HepG2 (cell line): ENCODE measurements at regions not wholly inside any gene's neighbourhood (a gene's known extent, or its start where the extent isn't known, plus 50 kb on each side); places are given as distances from the start of the nearest gene placed in this dataset.

Source experiments
- ATAC-seq: fragments of 200-7000 bp; cut with Tn5 transposase; 3 replicates; pipeline ENCODE4 v1.9.1; 2020; ENCODE audit warnings: mild to moderate bottlenecking, moderate library complexity
- BruUV-seq: library from RNA; stranded (reverse); fragments of 400-500 nt; replicated peaks from 2 replicates; lab custom pipeline; 2021; lab: Mats Ljungman, UMichigan
- CTCF ChIA-PET: fragments of 300-600 bp; formaldehyde crosslinking; extraction: SDS; loops from one replicate; lab custom pipeline; 2021; ENCODE audit warnings: low total read pairs, inconsistent platforms, low intra/inter-chr PET ratio; lab: Yijun Ruan, JAX
- POLR2A ChIA-PET: fragments of 350-600 bp; sonication (Branson Sonifier 250); formaldehyde crosslinking; loops from one replicate; lab custom pipeline; 2020; ENCODE audit warnings: antibody characterized with exemption, inconsistent platforms; lab: Yijun Ruan, JAX
- DNase-seq: peaks from one replicate; pipeline ENCODE4 v3.0.0-alpha.2; 2015; ENCODE audit warnings: low spot score
- FAIRE-seq: peaks from 3 replicates; lab custom pipeline; 2011; peaks lifted over from hg19 to GRCh38; lab: Jason Lieb, UNC
- H2AFZ ChIP-seq: one replicate; pipeline ENCODE4 v1.6.1; 2011; ENCODE audit warnings: low read length, inconsistent platforms
- H3K27ac ChIP-seq: fragments of 300-600 bp; 3 replicates; pipeline ENCODE4 v1.8.0; 2011; ENCODE audit warnings: mixed run types, mild to moderate bottlenecking, mixed read lengths, low read length, inconsistent platforms; ENCODE audit not compliant: insufficient read depth; ENCODE audit errors: extremely low read length
- H3K27me3 ChIP-seq, 2 experiments: fragments of 200-600 bp in 1 of 2; 2 replicates in 1 of 2; 3 replicates in 1 of 2; pipeline versions ENCODE4 v1.6.0 to v1.8.0; 2011; ENCODE audit warnings: low read length in 2 of 2, mild to moderate bottlenecking in 2 of 2, moderate library complexity in 2 of 2, inconsistent platforms in 1 of 2; ENCODE audit not compliant: insufficient read depth in 2 of 2, control insufficient read depth in 1 of 2
- H3K36me3 ChIP-seq, 2 experiments: fragments of 200-600 bp in 1 of 2; replicated peaks in 1 of 2; 2 replicates in 1 of 2; 3 replicates in 1 of 2; pipeline versions ENCODE4 v1.5.1 to v1.8.0; 2011; ENCODE audit warnings: low read length in 2 of 2, inconsistent platforms in 1 of 2; ENCODE audit not compliant: insufficient read depth in 2 of 2, control insufficient read depth in 1 of 2
- H3K4me1 ChIP-seq: 2 replicates; pipeline ENCODE4 v1.5.1; 2012; ENCODE audit warnings: low read length, inconsistent platforms; ENCODE audit not compliant: insufficient read depth
- H3K4me2 ChIP-seq: 2 replicates; pipeline ENCODE4 v1.6.0; 2011; ENCODE audit warnings: low read depth, low read length, inconsistent platforms
- H3K4me3 ChIP-seq, 3 experiments: fragments of 200-600 bp in 1 of 3; sonication (generic), shearing (Covaris generic) in 1 of 3; replicated peaks in 1 of 3; 2 replicates each; pipeline ENCODE4 v1.5.1; 2011 to 2016; ENCODE audit warnings: low read length in 3 of 3, inconsistent platforms in 2 of 3, low read depth in 2 of 3, mild to moderate bottlenecking in 2 of 3, control low read depth in 1 of 3, mixed read lengths in 1 of 3; ENCODE audit not compliant: insufficient read depth in 1 of 3
- H3K79me2 ChIP-seq: one replicate; pipeline ENCODE4 v1.6.1; 2011; ENCODE audit warnings: low read length, inconsistent platforms; ENCODE audit not compliant: insufficient read depth
- H3K9ac ChIP-seq: 2 replicates; pipeline ENCODE4 v1.6.0; 2011; ENCODE audit warnings: mild to moderate bottlenecking, low read depth, low read length, inconsistent platforms; ENCODE audit not compliant: insufficient read depth
- H3K9me3 ChIP-seq: 2 replicates; pipeline ENCODE4 v1.5.1; 2012; ENCODE audit warnings: mild to moderate bottlenecking, low read length
- H4K20me1 ChIP-seq: 2 replicates; pipeline ENCODE4 v1.6.0; 2011; ENCODE audit warnings: inconsistent platforms, mild to moderate bottlenecking, low read length, moderate library complexity; ENCODE audit not compliant: insufficient read depth
- CEBPB ChIP-seq: IDR thresholded peaks from 2 replicates; pipeline ENCODE4 v1.6.1; 2011; ENCODE audit warnings: low read depth, low read length, improper control_type of control experiment, borderline replicate concordance
- RFXANK ChIP-seq: IDR thresholded peaks from 2 replicates; pipeline ENCODE4 v1.6.1; 2016
- WGBS: methylation state at CpG from one replicate; pipeline ENCODE4 v1.1.6; 2017; ENCODE audit warnings: low lambda C conversion rate; 5-methylcytosine and 5-hydroxymethylcytosine counted together
- in situ Hi-C: cut with HindIII; loops from 2 replicates; pipeline ENCODE4 v1.10.0; 2017; ENCODE audit warnings: low pct_unique_long_range_greater_than_20kb; ENCODE audit not compliant: extremely low pct_ligation_motif_present
- intact Hi-C: fragments of 100-400 bp; cut with micrococcal nuclease; formaldehyde crosslinking; loops from one replicate; pipeline ENCODE4 v1.10.0; 2022; ENCODE audit not compliant: unreplicated experiment

- Histone ChIP-seq H3K4me2 (no peak overlapping the region), H4K20me1 (no peaks in the 10 kb centered on the region), H3K9me3 (peaks cover 87% of the 10 kb centered on the region), H3K36me3 (no peaks in the 10 kb centered on the region), H3K27ac (no peak overlapping the region), H3K79me2 (no peaks in the 10 kb centered on the region)
- BruUV-seq, result no TSS peak
- in situ Hi-C loops, result no loop called here
- FAIRE-seq (no peak), DNase-seq (no peak)
- no peak for TF ChIP-seq CEBPB
- TF ChIP-seq, all 625 proteins: peak for 0
- H3K9ac ChIP-seq, result no peak overlapping the region
- no peak overlapping the region for H3K4me3 ChIP-seq
- CTCF ChIA-PET, result no interaction called here
- no peaks in the 10 kb centered on the region for H3K4me1 ChIP-seq
- POLR2A ChIA-PET, result no interaction called here
- H3K27me3 ChIP-seq, result no peaks in the 10 kb centered on the region; a peak in 1 of 5 replicates
- intact Hi-C loops, result no loop called here
- H2AFZ ChIP-seq, result no peak overlapping the region
- ATAC-seq, result no peak
Measured at GRCh38 chr19:28520998-28521568, 691.9 kb downstream of the UQCRFS1 start.

DNA sequence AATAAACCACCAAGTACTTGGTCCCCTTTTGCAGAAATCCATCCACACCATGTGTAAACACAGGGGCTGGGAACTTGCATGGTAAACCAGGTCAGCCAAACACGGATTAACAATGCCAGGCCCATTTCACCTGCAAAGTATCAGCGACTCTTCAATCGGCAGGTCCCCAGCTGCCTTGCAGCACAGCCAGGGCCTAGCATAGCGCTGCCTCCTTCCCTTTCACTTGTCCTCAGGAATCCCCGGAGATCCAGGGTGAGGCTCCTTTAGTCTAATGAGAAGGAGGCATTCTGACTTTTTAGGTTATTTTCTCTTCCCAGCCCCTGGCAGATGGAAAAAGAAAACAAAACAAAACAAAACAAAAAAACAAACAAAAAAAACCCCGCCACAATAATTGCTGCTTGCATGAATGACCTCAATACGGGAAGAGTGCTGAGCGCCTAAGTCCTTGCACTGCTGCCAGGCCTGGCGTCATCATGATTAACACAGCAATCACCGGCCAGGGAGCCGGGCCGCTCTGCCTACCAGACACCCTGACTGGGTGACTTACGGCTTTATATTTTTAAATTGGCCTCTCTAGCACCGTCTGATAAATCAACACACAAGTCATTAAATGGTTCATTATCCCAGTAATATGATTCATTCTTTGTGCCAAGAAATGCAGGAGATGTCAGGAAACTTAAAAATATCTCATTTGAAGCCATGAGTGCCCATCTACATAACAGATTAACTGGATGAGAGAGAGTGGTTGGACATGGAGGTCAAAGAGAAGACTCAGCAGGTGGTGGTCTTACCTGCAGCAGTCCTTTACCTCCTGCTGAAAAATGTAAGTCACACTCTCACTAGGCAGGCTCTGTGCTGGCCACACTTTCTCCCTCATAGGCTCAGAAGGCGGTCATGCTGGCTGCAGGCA, 692.7 kb downstream of the UQCRFS1 start:
- no peak for TF ChIP-seq RFXANK (CRISPR knock-in tag)
- Histone ChIP-seq H3K27ac (no peak overlapping the region), H3K9ac (no peak overlapping the region), H3K9me3 (peaks cover 91% of the 10 kb centered on the region), H3K79me2 (no peaks in the 10 kb centered on the region), H3K36me3 (no peaks in the 10 kb centered on the region), H3K27me3 (no peaks in the 10 kb centered on the region; a peak in 1 of 5 replicates), H3K4me2 (no peak overlapping the region), H3K4me3 (no peak overlapping the region), H2AFZ (no peak overlapping the region), H3K4me1 (no peaks in the 10 kb centered on the region), H4K20me1 (no peaks in the 10 kb centered on the region)
- BruUV-seq, result no TSS peak
- WGBS, result 51% methylated on average over 13 of the region's 15 CpGs
- ATAC-seq, result no peak
- ChIA-PET POLR2A (no interaction called here), CTCF (no interaction called here)
- intact Hi-C loops (no loop called here), in situ Hi-C loops (no loop called here)
- FAIRE-seq, result no peak
- DNase-seq, result no peak
